ENCODE measurements at regions not wholly inside any gene's neighbourhood (a gene's known extent, or its start where the extent isn't known, plus 50 kb on each side); places are given as distances from the start of the nearest gene placed in this dataset.
"Not testable (repeated sequence)": the region's sequence is repeated elsewhere in the genome, so short reads cannot be mapped to it uniquely, and the experiment has no call there.

DNA sequence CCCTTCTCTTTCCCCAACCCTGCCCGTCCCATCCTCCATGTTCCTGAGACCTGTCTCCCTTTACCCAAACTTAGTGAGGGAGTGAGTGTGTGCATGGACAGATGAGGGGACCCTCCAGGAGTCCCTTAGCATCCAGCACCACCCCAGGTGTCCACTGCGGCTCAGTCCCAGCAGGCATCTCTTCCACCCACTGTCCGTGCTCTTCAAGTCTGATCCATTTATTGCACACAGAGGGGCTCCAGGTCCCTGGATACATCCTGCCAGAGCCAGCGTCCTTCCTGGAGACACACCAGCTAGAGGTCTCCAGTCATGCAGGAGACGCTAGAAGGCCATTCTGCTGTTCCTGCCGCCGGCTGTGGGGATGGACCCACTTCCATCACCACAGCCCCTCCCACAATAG, 239.2 kb downstream of the ADGRD1 start:
- in situ Hi-C loops (cut with MboI; ENCODE audit: low pct_unique_long_range_greater_than_20kb, low sequenced_read_pairs): no loop called here
- no peak for DNase-seq

DNA sequence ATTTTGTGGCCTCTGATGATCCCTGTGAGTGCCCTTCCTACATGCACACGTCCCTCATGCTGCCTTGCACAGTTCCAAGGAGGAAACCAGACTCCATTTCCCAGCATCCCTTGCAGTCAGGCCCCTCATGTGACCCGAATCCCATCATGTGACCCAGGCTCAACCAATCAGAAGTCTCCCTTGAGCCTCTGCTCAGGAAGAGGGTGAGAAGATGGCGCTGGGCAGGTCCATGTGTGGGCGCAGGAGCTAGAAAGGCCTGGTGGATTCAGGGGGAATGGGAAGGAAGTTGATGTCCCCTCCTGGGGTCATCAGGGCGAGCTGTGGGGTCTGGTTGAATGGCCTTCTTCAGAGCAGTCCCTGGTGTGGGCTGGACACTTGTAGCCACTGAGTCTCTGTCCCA, 240.5 kb downstream of the ADGRD1 start:
- DNase-seq: no peak
- in situ Hi-C loops (cut with MboI; ENCODE audit: low pct_unique_long_range_greater_than_20kb, low sequenced_read_pairs): no loop called here

DNA sequence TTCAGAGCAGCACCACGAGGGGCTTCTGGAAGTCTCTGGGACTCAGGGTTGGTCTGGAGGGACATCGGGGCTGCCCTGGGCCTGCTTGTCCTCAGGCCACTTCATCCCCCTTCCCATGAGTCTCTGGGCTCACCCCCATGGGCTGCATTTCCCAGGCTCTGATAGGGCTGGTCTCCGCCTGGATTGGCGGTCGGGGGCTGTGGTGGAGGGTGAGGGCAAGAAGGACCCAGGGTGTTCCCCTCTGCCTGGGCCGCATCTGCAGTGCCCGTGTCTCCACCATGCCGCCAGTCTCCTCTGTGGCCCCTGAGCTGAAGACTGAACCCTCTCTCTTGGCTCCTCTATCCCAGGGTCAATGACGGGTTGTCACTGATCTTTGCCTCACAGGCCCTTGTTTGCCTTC, 242.1 kb downstream of the ADGRD1 start:
- no peak for DNase-seq
- in situ Hi-C loops (cut with MboI; ENCODE audit: low pct_unique_long_range_greater_than_20kb, low sequenced_read_pairs): no loop called here

DNA sequence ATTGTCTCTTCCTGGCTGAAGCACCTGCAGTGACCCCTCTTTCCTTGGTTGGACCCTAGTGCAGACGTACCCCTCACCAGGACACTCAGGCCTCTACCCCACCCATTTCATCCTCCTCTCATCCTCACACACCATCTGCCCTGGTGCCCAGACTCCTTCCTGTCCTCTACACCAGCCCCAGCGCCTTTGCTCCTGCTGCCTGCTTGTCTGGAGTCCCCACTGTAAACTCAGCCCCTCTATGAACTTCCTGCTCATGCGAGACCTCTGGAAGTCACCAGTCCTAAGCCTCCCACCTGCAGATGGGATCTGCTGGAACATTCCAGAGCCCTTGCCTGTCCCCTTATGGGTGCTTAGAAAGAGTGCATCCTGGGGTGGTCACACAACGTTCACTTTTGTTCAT, 242.5 kb downstream of the ADGRD1 start:
- in situ Hi-C loops (cut with MboI; ENCODE audit: low pct_unique_long_range_greater_than_20kb, low sequenced_read_pairs): no loop called here
- DNase-seq: no peak

DNA sequence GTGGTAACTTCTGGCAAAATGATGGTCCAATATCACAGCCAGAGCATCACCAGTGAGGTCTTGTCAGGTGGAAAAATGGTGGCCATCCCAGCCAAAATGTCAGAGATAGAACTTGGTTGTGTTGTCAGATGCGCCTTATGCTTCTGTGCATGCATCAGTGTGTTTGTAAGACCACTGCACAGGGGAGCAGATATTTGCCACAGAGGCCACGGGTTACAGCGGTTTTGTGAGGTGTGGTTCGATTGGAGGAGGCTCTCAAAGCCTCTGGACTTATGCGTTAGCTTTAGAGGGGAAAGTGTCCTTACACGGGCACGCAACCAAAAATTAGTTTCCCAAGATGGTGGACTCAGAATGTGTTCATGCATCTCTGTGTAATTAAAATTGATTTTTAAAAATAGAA, 243.8 kb downstream of the ADGRD1 start:
- in situ Hi-C loops (cut with MboI; ENCODE audit: low pct_unique_long_range_greater_than_20kb, low sequenced_read_pairs): no loop called here
- DNase-seq: no peak

DNA sequence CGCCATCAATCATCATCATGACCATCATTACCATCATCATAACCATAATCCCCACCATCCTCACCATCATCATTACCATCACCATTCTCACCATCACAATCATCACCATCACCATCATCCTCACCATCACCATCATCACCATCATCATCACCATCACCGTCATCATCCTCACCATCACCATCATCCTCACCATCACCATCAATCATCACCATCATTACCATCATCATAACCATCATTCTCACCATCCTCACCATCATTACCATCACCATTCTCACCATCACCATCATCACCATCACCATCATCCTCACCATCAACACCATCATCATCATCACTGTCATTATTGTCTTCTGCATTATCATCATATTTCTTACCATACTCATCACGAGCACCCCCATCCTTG, 245.5 kb downstream of the ADGRD1 start:
- in situ Hi-C loops (cut with MboI; ENCODE audit: low pct_unique_long_range_greater_than_20kb, low sequenced_read_pairs): no loop called here
- no peak for DNase-seq

DNA sequence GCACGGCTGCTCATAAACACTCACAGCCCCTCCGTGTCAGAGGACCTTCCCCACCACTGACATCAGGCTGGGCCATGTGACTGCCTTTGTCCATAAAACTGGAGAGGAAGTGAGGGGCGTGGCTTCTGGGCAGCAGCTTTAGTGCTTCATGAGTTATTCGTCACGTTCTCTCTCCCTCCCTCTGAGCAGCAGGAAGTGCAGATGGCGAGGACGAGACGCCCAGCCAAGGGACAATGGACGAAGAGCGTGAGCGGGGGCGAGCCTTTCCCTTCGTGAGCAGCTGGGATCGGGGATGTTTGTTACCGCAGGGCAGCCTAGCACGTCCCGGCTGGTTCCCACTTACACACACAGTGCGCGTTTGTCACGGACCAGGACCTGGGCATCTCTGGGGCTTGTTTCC, 248.2 kb downstream of the ADGRD1 start:
- in situ Hi-C loops (cut with MboI; ENCODE audit: low pct_unique_long_range_greater_than_20kb, low sequenced_read_pairs); DNase-seq: not testable (repeated sequence)

DNA sequence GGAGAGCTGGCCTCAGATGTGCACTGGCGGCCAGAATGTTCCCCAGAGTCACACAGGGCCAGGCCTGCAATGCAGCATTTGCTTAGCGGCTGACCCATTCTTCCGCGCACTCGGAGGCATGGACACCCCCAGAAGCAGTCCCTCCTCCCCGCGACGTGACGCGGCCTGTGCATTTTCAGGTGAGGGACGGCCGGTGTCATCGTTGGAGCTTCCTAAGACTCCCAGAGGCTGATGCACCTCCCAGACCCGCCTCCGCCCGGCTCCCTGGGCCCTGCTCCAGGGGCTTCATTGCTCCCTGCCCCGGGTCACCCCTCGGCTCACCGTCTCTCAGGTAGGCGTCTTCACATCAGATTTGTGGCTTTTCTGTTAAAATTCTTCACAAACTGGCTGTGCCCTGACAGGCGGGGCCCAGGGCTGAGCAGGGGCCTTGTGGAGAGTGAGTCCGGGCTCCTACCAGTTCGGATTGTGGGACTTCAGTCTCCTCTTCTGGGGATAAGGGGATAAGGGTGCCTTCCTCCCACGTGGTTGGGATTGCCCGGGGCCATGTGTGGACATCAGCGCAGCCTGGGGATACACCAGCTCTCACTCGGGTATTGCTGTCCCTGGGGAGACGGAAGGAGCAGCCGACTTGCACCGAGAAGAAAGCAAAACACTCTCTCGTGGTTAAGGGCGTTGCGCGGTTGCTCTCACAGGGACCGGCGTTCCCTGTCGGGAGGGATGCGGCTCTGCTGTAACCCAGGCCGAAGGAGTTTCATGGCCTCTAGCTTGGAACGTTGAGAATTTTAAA, 249.1 kb downstream of the ADGRD1 start:
- DNase-seq: no peak
- in situ Hi-C loops (cut with MboI; ENCODE audit: low pct_unique_long_range_greater_than_20kb, low sequenced_read_pairs): no loop called here

DNA sequence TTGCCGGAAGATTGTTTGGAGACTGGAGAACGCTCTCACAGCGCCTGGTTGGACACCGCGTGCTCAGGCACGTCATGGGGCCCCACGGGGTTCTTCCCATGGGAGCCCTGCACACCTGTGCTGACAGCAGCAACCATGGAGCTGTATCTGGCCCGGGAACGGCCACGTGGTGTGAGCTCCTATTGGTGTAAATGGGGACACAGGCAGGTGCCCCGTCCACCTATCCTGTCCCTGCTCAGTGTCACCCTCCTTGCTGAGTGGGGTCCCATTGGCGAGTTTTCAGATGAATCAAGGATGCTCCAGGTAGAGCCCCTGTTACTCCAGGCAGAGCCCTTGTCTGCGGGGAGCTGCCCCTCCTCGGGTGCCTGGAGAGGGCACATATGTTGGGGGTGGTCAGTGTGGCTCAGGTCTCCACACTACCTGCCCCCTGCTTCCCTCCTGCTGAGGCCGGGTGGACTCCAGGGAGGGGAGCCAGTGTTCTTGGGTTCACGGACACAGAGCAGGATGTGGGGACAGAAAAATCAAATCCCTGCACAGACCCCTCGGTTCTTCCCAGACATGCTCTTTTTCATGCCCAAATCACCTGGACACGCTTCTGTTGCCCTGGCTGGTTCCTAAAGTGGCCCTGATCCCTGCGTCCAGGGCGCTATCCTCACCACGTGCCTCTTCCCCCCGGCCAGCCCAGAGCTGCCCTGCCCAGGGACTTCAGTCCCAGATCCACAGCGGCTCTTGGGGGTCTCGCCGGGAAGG, 250.1 kb downstream of the ADGRD1 start:
- in situ Hi-C loops (cut with MboI; ENCODE audit: low pct_unique_long_range_greater_than_20kb, low sequenced_read_pairs): no loop called here
- DNase-seq: no peak

DNA sequence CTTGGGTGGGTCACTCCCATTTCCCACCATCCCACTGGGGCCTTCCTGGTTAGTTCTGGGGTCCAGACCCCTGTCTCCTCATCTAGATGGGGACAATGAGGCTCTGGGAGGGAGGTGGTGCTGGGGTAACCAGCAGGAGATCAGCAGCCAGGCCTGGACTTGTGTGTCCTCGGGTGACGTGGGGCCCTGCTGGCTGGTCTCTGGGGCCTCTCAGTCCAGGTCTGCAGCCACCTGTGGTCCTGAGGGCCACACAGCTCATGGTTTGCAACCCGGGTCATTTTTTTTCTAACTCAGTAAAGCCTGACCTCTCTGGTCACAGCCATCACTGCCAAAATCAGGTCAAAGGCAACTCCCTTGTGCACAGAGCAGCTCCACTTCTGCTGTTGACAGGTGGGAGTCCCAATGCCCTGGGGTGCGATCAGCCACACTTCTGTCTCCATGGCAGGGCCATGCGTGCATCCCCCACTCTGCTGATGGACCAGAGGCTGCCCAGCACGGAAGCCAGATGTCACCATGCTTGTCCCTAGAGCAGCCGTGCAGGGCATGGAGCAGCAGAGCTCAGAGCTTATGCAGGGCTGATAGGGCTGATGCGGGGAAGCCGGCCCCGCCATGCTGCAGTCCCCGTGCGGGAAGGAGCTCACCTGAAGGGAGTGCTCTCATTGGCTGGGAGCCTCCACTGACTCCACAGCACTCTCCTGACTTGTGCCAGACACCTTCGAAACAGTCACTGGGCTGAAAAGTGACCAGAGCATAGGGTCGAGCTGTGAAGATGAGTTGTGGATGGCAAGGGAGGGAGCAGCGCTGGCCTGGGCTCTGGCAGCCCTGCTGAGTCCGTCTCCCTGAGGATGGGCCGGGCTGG, 250.9 kb downstream of the ADGRD1 start:
- in situ Hi-C loops (cut with MboI; ENCODE audit: low pct_unique_long_range_greater_than_20kb, low sequenced_read_pairs): no loop called here
- DNase-seq: no peak

DNA sequence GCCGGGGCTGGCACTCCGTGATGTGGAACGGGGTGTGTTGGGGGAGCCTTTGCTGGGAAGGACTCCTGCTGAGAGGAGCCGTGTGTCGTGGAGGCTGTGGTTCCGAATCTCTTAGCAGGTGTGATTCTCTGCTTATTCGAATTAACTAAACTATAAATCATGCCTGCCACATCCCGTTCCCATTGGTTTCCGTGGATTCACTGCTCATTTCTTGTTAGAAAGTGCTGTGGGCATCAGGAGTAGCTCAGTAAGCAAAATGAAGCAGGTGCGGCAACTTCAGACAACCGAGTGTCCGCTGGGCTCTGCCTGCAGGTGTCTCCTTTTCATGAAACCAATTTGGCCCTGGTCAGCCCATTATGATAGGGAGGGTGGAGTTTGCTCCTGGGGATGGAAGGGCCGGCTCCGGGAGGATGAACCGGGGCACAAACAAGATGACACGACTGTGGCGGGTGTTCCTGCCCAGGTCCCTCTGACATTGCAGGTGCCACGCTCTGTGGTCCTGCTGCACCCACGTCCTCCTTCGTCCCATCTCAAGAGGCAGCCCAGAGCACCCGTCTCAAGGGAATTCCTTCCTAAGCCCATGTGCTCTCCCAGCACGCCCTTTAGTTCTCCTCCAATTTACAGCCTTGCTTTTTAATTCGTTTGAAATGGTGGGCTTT, 251.7 kb downstream of the ADGRD1 start:
- DNase-seq; in situ Hi-C loops (cut with MboI; ENCODE audit: low pct_unique_long_range_greater_than_20kb, low sequenced_read_pairs): not testable (repeated sequence)

DNA sequence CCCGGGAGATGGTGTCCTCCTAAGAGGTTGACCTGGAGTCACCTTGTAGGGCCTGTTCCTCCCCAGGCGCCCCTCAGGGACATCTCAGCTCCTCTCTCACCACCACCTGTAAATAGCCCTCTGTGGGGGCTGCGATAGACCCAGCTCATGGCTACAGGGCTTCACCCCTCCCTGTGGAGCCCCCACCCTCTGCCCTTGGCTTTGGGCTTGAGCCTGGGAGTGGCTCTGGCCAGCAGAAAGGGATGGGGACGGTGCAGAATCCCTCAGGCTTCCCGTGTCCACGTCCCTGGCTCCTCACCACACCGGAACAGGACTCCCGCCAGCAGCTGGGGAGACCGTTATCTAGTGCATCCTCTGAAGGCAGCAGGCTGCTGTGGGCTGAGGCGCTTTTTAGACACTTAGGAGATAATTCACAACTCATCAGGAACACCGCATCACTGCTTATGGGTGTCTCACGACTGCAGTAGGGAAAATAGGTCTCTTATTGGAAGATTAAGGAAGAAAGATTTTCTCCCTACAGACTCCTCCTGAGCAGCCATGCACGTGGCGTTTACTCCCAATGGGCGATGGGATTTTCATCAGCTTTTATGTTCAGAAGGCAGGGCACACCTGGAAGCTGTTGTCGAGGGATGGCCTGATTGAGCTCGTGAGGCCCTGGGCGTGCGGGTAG, 253.1 kb downstream of the ADGRD1 start:
- DNase-seq; in situ Hi-C loops (cut with MboI; ENCODE audit: low pct_unique_long_range_greater_than_20kb, low sequenced_read_pairs): not testable (repeated sequence)

DNA sequence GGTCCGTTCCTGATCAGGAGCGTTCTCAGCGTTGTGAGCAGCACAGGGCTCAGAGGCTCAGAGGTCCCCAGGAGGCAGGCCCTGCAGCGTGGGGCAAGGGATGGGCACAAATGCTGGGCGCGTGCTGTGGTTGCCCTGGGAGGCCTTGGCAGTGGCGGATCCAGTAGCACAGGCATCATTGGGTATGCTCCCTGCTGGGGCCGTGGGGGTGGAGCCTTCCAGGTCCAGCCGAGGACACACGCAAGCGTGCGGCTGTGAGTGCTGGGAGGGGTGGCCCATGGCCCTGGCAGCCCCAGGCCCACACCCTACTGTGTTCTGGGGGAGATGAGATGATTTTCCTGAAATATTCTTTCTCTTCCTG, 253.6 kb downstream of the ADGRD1 start:
- in situ Hi-C loops (cut with MboI; ENCODE audit: low pct_unique_long_range_greater_than_20kb, low sequenced_read_pairs); DNase-seq: not testable (repeated sequence)

DNA sequence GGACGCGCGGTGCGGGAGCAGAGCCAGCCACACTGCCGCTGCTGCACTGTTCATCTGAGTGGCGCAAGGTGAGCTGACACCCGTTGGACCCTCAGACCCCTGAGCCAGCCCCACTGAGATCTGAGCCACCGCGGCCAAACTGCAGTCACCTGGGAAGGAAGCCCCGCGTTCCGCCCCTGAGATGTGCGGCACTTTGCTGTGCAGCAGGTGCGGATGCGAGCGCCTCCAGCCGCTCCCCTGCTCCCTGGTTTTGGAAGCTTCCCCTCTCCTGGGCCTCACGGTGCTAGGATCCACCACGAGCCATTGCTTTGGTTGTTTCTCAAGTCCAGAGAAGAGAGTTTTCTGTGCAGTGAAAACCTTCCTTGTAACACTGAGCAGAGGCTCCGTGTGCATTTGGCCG, 254.1 kb downstream of the ADGRD1 start:
- DNase-seq; in situ Hi-C loops (cut with MboI; ENCODE audit: low pct_unique_long_range_greater_than_20kb, low sequenced_read_pairs): not testable (repeated sequence)

DNA sequence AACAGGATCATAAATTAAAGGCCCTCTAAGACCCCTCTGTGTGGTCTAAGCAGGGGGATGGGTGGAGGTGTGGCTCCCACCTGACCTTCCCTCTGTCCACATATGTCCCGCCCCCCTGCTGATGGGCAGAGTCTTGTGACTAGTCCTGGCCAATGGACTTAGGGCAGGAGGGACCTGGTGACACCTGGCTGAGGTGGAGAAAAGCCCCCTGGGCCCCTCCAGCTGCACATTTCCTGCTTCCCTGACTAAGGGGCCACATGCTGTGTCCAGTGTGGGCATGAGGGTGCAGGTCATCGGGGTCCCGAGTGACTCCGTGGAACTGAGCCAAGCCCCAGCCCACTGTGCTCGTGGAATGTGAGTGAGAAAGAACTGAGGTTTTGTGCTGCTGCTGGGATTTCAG, 254.7 kb downstream of the ADGRD1 start:
- in situ Hi-C loops (cut with MboI; ENCODE audit: low pct_unique_long_range_greater_than_20kb, low sequenced_read_pairs): no loop called here
- DNase-seq: no peak

DNA sequence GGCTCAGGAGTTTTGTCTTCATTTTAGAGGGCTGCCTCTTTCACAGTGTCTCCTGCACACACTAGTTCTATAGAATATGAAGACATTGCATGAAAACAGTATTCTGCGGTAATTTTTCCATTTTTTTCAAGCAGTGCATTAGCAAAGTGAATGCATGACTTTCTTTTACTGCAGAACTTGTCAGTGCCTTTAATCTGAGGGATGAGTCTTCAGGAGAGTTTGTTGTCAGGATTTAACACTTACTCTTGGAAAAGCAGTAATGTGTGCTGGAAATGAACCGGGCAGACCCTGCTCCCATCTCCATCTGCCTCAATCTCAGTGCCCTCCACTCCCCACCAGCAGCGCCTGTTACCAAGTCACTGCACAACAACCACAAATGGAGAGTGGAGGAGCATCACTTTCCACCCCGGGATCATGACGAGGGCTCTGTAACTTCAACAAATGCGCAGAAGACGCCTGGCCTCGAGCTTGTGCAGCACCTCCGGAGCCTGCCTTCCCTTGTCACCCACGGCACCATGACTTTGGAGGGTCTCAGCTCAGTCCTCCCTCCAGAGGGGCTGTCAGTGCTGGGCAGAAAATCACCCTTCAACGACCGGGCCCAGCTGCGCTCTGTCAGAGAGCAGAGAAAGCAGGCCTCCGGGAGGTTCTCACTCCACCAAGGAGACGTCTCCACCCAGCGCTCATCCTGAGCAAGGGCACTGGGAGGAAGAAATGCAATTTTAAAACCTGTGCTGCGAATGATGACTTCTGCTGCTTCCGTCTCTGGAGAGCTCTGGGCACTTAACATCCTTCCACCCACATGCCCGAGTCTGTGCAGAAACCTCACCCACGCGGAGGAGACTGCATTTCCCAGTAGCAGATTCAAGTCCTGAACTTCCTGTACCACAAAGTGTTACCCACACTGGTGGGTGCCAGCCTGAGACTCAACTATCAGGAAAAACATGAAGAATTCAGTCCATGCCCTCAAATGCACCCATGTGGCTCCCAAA, 255.7 kb downstream of the ADGRD1 start:
- no peak for DNase-seq
- in situ Hi-C loops (cut with MboI; ENCODE audit: low pct_unique_long_range_greater_than_20kb, low sequenced_read_pairs): no loop called here

DNA sequence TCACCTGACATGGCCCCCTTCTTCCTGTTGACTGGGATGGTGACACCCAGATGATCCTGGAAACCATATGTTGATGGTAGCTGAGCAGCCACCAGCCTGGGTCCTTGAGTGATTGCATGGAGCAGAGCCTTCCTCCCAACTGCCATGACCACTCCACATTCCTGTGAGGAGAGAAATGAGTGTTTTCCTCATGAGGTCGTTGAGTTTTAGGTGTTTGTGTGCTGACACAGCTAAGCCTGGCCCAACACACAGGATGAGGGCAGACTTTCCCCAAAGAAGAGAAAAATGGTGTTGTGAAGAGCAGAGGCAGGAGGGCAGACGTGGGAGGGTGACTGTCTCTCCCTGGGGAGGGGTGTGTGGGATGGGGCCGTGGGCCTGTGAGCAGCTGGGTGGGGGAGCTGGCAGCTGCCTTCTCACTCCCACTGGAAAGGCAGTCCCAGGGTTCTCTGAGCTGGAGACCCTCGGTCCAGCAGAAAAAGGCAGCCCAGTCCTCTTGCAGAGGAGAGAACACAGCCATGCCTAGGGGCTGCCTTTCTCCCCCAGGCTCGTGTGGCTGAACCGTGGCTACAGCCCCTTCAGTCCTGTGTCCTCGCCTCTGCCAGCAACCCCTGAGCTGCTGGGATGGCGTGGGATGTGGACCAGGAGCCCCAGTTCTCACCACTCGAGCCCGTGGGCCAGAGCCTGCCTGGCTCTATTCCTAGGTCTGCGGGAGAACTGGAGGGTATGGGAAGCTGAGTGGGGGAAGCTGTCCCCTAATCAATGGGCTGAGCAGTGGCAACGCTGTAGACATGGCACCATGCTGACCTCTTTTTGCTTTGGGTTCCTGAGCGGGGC, 257.0 kb downstream of the ADGRD1 start:
- no peak for DNase-seq
- in situ Hi-C loops (cut with MboI; ENCODE audit: low pct_unique_long_range_greater_than_20kb, low sequenced_read_pairs): no loop called here

Measured in KBM-7 (cell line).